ENCODE measurements at regions not wholly inside any gene's neighbourhood (a gene's known extent, or its start where the extent isn't known, plus 50 kb on each side); places are given as distances from the start of the nearest gene placed in this dataset.

- no peak overlapping the region for H3K27ac Mint-ChIP-seq
- ChIA-PET CTCF (interaction anchor here (0.8 kb wide), 1 partner anchor 126 kb away, joined by 3 read pairs; no protein-coding TSS in a partner anchor), POLR2A (no interaction called here)
- DNase-seq (no peak), ATAC-seq (ENCODE audit: poor library complexity) (no peak)
- Histone ChIP-seq H3K27me3 (ENCODE audit: control insufficient read depth in 1 of 2, insufficient read depth in 2 of 2, low read length in 2 of 2) (peaks cover 0 to 13% of the 10 kb centered on the region in 2 experiments), H3K4me3 (ENCODE audit: low read length) (no peak overlapping the region), H3K4me1 (ENCODE audit: insufficient read depth, low read length) (peaks cover 5% of the 10 kb centered on the region), H3K27ac (ENCODE audit: low read depth in 1 of 2, low read length in 2 of 2) (no peak overlapping the region), H3K9me3 (ENCODE audit: control insufficient read depth in 1 of 2, insufficient read depth in 1 of 2, low read length in 2 of 2) (peaks cover 0 to 13% of the 10 kb centered on the region in 2 experiments), H3K36me3 (ENCODE audit: insufficient read depth, low read length) (no peaks in the 10 kb centered on the region)
- no peak overlapping the region for H3K4me3 Mint-ChIP-seq
- intact Hi-C loops (cut with DNase I, micrococcal nuclease), result loop anchor here in 1 of 2 experiments (10.0 kb wide), 1 partner anchor 128 kb away; no protein-coding TSS in a partner anchor
- H3K9me3 Mint-ChIP-seq, result no peaks in the 10 kb centered on the region
- H3K27me3 Mint-ChIP-seq, result peaks cover 57% of the 10 kb centered on the region
- no peak for TF ChIP-seq CTCF (IDR thresholded peaks at IDR 0.05)
- no peaks in the 10 kb centered on the region for H3K36me3 Mint-ChIP-seq (ENCODE audit: low read depth)
- peaks cover 4% of the 10 kb centered on the region for H3K4me1 Mint-ChIP-seq (ENCODE audit: low read depth)
These were observed 49.8 kb upstream of the ZCCHC14 start for GRCh38 chr16:87542531-87543102.
